ENCODE measurements at regions not wholly inside any gene's neighbourhood (a gene's known extent, or its start where the extent isn't known, plus 50 kb on each side); places are given as distances from the start of the nearest gene placed in this dataset.
"Not testable (repeated sequence)": the region's sequence is repeated elsewhere in the genome, so short reads cannot be mapped to it uniquely, and the experiment has no call there.

DNA sequence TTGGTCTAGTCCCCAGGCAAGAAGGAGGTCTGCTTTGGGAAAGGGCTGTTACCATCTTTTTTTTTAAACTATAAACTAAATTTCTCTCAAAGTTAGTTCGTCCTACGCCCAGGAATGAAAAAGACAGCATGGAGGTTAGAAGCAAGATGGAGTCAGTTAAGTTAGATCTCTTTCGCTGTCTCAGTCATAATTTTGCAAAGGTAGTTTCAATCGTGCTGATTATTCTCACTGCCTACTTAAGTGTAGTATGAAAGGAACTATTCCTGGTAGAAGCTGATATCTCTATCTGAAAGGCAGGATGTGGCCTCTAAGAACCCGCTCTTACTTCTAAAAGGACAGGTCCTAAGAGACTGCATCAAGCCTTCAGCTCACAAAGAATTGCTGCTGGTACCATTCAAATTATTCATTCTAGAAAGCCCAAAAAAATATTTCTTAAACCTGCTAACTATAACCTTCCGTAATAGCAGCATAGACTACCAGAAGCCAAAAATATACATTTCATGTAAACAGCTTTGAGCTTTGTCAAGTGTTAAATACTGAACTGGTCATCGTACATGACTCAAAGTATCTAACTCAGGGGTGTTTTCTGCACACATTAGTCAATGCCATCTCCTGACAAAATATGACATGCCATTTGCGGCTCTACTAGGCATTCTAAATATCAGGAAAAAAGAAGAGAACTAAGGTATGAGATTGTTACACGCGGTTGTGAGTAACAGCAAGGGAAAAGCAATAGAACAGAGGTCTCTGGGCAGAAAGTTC lies 96.0 kb upstream of the CCDC80 start:
- no peak for DNase-seq (ENCODE audit: low read depth in 2 of 2)

DNA sequence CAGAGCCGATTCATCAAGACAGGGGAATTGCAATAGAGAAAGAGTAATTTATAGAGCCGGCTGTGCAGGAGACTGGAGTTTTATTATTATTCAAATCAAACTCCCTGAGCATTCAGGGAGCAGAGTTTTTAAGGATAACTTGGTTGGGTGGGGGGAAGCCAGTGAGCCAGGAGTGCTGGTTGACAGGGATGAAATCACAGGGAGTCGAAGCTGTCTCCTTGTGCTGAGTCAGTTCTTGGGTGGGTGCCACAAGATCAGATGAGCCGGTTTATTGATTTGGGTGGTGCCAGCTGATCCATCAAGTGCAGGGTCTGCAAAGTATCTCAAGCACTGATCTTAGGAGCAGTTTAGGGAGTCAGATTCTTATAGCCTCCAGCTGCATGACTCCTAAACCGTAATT lies 95.4 kb upstream of the CCDC80 start:
- no peak for DNase-seq (ENCODE audit: low read depth in 2 of 2)

DNA sequence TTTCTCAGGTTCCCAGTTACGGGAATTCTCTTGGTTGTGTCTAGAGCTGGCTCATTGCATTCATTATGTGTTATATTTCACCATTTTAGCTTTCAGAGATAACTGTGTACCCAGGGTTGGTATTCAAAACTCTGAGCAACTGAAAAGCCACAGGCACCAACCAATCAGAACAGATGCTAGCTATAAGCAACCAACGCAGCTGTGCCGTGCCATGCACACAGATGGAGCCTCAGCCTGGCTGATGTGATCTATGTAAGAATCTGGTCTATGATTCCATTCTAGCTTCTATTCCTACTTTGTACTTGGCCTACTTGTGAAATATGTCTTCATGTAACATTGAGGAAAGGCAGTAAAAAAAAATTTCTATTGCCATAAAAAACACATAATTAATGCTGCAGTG lies 95.0 kb upstream of the CCDC80 start:
- DNase-seq (ENCODE audit: low read depth in 2 of 2), result no peak

DNA sequence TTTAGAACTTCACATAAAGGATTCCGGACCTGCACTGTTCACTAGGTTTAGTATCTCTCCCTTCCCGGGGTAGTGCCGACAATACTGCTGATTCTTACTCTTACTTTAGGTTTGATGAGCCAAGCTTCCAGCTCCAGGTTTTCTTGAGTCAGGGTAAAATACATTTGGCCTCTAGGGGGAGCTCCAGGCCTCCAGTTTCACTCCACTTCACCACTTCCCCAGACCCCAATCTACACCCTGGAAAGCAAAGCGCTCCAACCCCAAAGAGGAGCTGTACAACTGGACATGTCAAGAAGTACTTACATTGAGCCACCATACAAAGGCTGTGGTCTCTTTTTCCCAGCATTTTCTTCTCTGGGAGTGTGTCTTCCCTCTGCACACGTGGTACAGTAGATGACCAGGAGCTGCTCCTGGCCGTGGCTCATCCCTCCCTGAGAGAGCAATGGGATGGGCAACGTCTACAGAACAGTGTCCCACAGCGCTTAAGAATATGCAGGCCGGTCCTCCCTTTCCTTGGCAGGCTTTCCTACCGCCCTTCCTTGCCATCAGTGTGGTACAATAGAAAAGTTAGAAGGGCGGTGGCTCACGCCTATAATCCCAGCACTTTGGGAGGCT lies 93.9 kb upstream of the CCDC80 start:
- peak; percentile 39 to 73 for DNase-seq (ENCODE audit: low read depth in 2 of 2)

DNA sequence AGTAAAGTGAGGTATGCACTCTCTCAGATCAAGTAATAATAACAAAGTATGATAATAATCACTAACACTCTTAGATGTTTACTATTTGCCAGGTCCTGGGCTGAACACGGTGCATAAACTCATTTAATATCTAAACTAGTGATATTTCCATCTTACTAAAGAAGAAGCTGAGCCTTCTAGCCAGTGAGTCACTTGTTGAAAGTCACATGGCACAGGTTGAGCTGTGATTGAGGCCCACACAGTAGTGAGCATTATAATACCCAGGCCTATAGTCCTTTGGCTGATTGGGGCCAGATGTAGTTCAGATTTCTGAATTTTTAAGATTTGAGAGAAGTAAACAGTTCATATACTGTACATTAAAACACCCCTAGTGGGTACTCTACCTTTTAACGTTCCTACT lies 93.2 kb upstream of the CCDC80 start:
- no peak for DNase-seq (ENCODE audit: low read depth in 2 of 2)

DNA sequence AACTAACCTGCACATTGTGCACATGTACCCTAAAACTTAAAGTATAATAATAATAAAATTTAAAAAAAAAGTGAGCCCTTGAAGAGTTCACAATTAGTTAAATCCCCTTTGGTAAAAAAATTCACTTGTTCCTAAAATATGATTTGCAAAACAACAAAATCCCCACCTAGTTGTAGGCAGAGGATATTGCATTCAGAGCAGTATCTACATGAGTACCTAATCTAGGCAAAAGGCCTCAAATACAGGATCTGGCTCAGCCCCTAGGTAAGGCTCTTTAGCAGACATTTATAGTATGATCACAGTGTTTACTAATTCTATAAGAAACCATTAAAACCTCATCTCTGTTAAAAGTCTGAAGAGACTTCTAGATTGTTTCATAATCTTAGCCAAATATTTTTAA lies 89.3 kb upstream of the CCDC80 start:
- no peak for DNase-seq (ENCODE audit: low read depth in 2 of 2)

DNA sequence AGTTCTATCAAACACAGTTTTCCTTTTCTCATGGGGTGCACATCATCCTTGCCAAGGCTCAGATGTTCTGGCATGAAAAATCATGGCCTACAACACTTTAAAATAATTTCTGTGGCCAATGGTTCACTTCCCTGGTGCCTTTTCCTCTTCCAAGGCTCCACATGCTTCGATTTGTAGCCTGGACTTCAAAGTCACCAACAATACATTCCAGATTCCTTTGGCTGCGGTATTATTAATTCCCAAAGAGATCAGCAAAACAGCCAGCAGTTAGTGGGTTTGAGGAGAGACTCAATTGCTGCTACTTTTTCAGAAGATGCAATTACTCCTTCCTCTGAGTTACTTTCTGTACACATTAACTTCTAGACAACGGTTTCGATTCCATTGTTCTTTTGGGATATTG lies 80.3 kb upstream of the CCDC80 start:
- no peak for DNase-seq (ENCODE audit: low read depth in 2 of 2)

DNA sequence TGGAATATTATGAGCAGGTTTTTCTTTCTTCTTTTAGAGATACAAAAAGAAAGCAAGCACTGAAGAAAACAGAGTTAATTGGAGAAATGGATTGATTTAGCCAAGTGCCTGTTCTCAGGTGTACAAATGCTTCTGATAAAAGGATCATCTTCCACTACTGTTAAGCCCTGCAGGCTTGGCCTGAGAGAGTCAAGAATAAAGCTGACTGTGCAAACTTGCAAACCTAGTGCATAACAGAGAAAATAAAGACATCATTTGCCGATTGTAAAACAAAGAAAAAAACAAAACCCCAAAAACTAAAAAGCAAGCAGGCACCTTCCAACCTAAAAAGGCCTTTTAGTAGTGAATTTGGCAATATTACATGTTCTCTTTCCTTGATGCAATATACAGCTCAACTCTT lies 78.0 kb upstream of the CCDC80 start:
- no peak for DNase-seq (ENCODE audit: low read depth in 2 of 2)

DNA sequence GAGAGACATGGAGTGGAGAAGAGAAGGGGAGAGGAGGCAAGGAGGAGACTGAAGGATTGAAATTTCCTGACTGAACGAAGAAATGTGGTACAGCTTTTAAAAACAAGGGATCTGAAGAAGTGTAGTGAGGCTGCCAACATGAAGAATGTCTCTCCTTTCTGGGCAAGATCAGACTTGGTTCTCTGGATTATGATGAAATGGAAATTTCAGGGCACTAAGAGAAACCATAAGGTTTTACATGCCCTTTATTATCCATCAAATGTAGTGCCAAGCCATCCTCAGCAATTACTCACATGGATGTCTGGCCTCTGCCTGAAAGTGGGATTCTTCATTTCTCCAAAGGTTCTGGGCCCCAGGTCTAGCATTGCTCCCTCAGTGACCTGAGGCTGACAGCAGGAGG lies 77.6 kb upstream of the CCDC80 start:
- DNase-seq (ENCODE audit: low read depth in 2 of 2), result no peak

DNA sequence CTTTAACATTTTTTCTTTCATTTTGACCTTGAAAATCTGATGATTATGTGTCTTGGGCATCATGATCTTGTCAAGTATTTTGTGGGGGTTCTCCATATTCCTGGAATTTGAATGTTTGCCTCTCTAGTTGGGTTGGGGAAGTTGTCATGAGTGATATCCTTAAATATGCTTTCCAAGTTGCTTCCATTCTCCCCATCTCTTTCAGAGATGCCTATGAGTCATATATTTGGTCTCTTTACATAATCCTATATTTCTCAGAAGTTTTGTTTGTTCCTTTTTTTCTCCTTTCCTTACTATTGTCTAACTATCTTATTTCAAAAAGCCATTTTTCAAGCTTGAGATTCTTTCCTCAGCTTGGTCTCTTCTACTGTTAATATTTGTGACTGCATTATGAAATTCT lies 69.0 kb upstream of the CCDC80 start:
- no peak for DNase-seq (ENCODE audit: low read depth in 2 of 2)

DNA sequence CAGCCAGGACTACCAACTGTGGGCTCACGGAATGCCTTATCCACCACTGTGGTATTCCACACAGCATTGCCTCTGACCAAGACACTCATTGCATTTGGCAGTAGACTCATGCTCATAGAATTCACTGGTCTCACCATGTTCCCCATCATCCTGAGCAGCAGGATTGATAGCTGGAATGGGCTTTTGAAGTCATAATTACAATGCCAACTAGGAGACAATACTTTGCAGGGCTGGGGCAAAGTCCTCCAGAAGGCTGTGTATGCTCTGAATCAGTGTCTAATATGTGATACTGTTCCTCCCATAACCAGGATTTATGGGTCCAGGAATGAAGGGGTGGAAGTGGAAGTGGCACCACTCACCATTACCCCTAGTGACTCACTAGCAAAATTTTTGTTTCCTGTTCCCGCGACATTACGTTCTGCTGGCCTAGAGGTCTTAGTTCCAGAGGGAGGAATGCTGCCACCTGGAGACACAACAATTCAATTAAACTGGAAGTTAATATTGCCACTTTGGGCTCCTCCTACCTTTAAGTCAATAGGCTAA lies 58.6 kb upstream of the CCDC80 start:
- no peak for DNase-seq (ENCODE audit: low read depth in 2 of 2)

DNA sequence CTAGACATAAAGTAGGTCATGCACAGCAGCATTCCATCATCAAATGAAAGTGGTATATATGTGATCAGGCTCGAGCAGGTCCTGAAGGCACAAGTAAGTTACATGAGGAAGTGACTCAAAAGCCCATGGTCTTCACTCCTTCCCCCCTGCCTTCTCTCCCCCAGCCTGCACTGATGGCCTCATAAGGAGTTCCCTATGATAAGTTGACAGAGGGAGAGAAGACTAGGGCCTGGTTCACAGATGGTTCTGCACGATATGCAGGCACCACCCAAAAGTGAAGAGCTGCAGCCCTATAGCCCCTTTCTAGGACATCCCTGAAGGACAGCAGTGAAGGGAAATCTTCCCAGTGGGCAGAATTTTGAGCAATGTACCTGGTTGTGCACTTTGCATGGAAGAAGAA lies 57.5 kb upstream of the CCDC80 start:
- DNase-seq (ENCODE audit: low read depth in 2 of 2), result not testable (repeated sequence)

DNA sequence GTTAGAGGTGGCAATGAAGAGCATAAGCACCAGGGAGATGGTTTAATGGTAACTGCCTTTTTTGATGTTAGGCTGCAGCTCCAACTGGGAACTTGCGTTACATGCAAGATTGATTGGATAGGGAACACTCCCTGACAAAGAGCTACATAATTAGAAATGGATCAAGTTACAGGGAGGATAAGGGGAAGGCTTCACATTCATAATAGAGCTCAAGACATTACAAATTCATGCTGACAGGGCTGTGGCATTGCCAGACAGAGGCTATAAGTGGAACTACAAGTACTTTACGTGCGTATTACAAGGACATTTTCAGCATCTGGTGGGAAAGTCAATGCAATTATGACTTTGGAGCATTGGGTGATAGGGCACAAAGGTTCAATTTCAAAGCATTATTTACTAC lies 55.3 kb upstream of the CCDC80 start:
- not testable (repeated sequence) for DNase-seq (ENCODE audit: low read depth in 2 of 2)

DNA sequence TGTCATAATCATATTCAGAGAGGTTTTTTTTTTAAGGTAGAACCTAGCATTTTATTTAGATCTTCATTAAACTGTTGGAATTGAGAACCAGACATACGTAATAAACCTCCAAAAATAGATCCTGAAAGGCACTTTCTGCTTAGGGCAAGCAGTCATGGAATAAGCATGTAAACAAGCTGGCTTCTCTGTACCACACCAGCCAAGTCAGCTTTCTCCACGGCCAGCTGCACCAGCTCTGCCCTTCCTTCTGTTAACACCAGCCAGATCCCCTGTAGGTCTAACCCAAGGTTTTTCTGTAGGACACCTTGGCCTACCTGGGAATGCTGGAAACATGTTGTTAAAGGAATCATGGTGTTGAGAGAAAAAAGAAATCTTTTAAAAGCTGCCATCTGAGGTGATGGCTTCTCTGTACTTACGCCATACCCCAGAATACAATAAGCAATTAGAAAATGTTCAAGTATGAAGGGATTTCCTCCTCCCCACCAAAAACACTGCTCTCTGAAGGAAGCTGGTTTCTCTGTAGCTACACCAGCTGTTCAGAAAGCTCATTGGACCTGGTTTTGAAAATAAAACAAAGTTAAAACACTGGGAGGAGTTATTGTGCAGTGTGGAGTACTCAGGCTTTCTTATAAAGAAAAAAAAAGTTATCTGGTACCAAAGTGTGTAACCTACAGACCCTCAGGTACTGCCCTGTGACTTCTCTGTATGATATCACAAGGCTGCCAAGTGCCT lies 54.6 kb upstream of the CCDC80 start:
- not testable (repeated sequence) for DNase-seq (ENCODE audit: low read depth in 2 of 2)

DNA sequence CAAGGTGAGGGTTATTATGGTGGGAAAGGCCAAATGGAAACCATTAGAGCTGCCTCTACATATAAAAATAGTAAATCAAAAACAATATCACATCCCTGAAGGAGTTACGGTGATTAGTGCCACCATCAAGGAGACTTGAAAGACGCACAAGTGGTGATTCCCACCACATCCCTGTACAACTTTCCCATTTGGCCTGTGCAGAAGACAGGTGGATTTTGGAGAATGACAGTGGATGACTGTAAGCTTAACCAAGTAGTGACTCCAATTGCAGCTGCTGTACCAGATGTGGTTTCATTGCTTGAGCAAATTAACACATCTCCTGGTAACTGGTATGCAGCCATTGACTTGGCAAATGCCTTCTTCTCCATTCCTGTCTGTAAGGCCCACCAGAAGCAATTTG lies 54.0 kb upstream of the CCDC80 start:
- not testable (repeated sequence) for DNase-seq (ENCODE audit: low read depth in 2 of 2)

DNA sequence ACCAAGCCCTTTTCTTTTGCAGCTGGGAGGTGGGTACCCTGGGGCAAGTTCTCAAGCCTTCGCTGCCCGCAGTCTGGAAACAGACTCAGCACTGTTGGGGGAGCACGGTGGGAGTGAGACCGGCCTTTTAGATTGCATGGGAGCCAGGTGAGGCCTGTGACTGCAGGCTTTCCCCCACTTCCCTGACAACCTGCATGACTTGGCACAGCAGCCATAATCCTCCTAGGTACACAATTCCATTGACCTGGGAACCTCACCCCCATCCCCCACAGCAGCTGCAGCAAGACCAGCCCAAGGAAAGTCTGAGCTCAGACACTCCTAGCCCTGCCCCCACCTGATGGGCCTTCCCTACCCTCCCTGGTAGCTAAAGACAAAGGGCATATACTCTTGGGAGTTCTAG lies 52.2 kb upstream of the CCDC80 start:
- no peak for DNase-seq (ENCODE audit: low read depth in 2 of 2)

All from stimulated activated CD4-positive, alpha-beta T cell treated with anti-CD3 and anti-CD28 coated beads, Interleukin-1b, Interleukin-23, amount 100 ng/mL, for 4 hours (primary cell).